GM12874 (cell line): ENCODE measurements at regions not wholly inside any gene's neighbourhood (a gene's known extent, or its start where the extent isn't known, plus 50 kb on each side); places are given as distances from the start of the nearest gene placed in this dataset.

ENCODE experiments used
- CTCF ChIP-seq: IDR thresholded peaks from 2 replicates; pipeline ENCODE4 v1.5.1; 2011; ENCODE audit warnings: low read depth, mild to moderate bottlenecking, control low read depth, low read length, moderate library complexity; ENCODE audit not compliant: insufficient read depth

DNA sequence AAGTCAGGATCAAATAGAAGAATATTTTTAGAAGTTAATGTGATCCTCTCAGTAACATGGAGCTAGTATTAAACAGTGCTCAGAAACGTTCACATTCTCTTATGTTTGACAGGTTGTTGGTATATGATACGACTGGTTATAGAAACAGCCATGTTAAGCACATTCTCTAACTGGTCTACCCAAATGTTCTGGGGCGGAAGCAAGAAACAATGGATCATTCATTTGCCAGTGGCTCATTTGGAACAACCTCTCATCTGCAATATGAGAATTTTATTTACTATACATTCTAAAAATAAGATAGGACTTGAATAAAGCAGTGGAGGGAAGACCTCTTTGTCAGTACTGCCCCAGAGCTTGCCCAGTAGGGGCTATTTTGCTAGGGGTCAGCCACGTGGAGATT lies 167.1 kb upstream of the FAM98A start:
- no peak for TF ChIP-seq CTCF

DNA sequence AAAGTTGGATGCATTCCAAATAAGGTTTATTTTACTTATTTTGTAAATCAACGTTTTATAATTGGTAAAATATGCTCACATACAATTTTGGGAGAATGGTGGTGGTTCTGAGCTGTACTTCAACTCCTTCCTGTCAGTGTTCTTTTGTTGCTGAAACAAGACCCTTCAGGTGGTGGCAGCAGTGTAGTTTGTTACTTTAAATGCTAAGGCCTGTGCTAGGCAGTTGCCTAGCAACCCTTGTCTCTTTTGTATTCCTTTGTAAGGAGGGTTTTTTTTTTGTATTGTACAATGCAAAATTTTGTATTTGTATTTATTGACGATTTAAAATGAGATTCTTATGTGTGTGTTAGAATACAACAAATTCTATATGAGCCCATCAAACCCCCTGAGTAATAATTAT lies 166.0 kb upstream of the FAM98A start:
- no peak for TF ChIP-seq CTCF

DNA sequence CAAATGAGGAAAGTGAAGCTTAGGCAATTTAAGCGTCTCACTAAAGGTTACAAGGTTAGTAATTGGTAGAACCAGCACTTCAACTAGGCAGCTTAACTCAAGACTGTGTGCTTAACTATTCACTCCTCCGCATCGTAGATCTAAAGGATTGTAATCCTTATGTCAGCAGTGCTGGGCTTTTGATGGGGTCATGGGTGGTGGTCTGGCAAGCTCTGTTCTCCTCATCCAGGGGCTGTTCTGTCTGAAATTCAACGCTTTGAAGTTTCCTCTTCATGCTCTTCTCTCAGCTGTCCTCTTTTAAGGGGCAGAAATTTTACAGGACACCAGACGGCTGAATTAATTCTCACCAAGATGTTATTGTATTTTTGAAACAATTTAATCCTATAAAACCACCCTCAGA lies 165.5 kb upstream of the FAM98A start:
- TF ChIP-seq CTCF, result no peak

- no peak for TF ChIP-seq CTCF
Observed at GRCh38 chr2:33763671-33764310, 164.7 kb upstream of the FAM98A start.

DNA sequence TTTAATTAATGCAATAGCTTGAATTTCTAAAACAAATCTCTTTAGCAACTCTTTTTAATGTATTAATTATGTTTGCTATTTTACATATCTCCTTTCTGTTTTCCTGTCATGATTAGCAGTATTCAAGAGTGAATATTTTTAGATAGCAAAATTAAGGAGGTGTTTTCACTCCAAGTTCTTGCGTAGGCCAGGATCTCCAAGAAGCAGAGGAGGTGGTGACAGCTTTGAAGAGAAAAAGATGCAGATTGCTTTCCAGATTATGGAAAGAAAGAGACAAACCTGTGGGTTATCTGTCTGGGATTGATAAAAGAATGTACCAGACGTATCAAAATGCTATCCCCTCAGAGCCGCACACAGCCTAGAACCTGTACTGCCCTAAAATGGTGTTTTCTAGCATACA lies 163.5 kb upstream of the FAM98A start:
- no peak for TF ChIP-seq CTCF

DNA sequence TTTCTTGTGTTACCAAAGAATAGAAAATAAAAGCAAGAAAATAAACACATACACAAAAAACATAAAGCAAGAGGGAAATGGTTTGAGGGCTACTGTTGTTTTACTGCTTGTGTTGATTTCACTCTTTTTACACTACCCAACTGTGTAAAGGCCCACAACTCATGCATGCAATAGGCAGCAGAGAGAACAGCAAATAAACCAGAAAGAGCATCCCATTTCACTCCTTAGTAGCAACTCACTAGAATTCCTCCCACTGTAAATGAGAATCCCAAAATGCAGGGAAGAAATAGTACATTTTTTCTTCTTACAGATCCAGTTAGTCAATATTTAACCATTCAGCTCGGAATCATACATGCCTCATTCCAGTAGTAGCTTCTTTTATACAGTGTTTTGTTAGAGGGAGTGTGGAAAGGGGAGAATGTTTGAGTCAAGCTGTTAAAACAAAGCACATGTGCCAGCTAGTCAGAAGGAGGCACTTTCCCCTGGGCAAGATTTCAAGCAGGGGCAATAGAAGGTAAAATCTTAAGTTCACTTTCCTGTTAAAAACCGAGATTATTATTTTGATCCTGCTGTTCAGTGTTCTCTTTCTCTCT lies 147.2 kb upstream of the FAM98A start:
- no peak for TF ChIP-seq CTCF

DNA sequence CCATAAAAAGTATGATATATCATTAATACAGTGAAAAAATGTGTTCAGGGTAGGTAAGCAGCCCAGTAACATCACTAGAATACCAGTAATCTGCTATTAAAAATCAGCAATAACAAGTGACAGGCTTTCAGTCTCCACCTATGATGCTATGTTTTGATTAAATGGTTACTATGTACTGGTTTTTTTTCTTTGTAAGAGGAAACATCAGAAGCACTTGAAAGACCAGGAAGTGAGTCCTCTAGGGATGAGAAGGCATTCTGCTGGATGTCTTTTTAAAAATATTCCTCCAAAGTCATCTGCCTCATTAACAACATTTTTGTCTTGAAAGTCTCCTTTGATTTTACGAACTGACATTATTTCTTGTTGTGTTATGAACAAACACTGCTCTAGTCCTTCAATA lies 136.0 kb upstream of the FAM98A start:
- TF ChIP-seq CTCF, result no peak
